ENCODE measurements at regions not wholly inside any gene's neighbourhood (a gene's known extent, or its start where the extent isn't known, plus 50 kb on each side); places are given as distances from the start of the nearest gene placed in this dataset.

DNA sequence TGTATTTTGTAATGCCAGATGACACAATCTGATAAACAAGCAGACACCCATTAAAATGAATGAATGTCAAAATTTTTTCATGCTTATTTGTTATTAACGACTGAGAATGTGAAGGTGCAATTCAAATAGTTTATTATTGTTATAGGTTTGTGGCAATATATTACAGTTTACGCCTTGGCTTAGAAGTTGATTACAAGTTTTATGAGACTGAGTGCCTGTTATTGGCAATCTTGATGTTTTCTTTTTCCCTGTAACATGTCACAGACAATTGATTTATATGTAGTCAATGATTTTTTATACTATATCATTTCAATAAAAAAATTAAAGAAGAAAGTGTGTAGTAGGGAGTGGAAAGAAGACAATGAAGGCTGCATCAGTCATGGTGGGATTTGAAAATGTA is 144.1 kb upstream of the EEF1E1 start:
- in situ Hi-C loops (cut with MboI; ENCODE audit: low sequenced_read_pairs in 4 of 4) = no loop called here
- no peak overlapping the region for H3K27ac ChIP-seq
- intact Hi-C loops (cut with DNase I; ENCODE audit: low total_unique reads) = no loop called here
- no peak for DNase-seq
- no peaks in the 10 kb centered on the region for H3K9me3 ChIP-seq
- no peak for ATAC-seq
- no peaks in the 10 kb centered on the region for H3K4me1 ChIP-seq
- no peaks in the 10 kb centered on the region for H3K27me3 ChIP-seq
- no peak overlapping the region for H3K4me3 ChIP-seq
- TF ChIP-seq, protein P1, sequence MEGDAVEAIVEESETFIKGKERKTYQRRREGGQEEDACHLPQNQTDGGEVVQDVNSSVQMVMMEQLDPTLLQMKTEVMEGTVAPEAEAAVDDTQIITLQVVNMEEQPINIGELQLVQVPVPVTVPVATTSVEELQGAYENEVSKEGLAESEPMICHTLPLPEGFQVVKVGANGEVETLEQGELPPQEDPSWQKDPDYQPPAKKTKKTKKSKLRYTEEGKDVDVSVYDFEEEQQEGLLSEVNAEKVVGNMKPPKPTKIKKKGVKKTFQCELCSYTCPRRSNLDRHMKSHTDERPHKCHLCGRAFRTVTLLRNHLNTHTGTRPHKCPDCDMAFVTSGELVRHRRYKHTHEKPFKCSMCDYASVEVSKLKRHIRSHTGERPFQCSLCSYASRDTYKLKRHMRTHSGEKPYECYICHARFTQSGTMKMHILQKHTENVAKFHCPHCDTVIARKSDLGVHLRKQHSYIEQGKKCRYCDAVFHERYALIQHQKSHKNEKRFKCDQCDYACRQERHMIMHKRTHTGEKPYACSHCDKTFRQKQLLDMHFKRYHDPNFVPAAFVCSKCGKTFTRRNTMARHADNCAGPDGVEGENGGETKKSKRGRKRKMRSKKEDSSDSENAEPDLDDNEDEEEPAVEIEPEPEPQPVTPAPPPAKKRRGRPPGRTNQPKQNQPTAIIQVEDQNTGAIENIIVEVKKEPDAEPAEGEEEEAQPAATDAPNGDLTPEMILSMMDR (IDR thresholded peaks at IDR 0.05 in 4 of 5, conservative IDR thresholded peaks at IDR 0.05 in 1 of 5) = no peak
- no peaks in the 10 kb centered on the region for H3K36me3 ChIP-seq

DNA sequence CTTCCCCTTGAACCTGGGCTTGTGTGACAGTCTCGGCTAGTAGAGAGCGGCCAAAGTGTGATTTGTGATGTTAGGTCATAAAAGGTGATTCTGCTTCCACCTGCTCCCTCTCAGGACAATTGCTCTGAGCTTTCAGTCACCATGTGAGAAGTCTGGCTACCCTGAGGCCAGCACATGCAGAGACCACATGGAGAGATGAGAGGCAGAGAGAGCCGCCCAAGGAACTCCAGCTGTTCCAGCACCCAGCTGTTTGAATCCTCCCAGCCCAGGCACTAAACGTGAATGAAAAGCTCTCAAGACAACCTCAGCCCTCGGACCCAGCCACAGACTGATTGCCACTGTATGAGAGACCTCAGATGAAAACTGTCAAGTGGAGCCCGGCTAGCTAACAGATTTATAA is 143.4 kb upstream of the EEF1E1 start:
- ATAC-seq = no peak

DNA sequence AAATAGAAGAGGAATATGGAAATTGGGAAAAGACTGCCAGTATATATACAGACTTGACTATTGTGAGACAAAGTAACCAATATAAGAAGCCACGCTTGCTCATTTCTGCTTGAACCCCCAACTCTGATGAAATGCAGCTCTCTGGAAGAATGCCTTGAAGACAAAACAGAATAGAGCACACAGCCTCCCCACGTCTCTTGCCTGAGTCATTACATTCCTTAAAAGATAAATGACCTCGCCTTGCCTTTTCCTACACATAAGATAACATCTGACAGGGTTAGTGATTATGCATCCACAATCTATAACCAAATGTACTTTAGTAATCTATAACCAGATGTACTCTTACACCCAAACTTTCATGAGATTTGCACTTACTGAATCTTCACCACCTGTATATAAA is 141.1 kb upstream of the EEF1E1 start:
- intact Hi-C loops (cut with DNase I; ENCODE audit: low total_unique reads) = no loop called here
- Histone ChIP-seq H3K27ac (no peak overlapping the region), H3K27me3 (peaks cover 0 to 3% (median 0%) of the 10 kb centered on the region in 3 donors), H3K36me3 (no peaks in the 10 kb centered on the region), H3K4me1 (no peaks in the 10 kb centered on the region), H3K4me3 (no peak overlapping the region), H3K9me3 (no peaks in the 10 kb centered on the region)
- ATAC-seq (no peak), DNase-seq (no peak)
- in situ Hi-C loops (cut with MboI; ENCODE audit: low sequenced_read_pairs in 4 of 4) = no loop called here
- TF ChIP-seq, protein P1 (IDR thresholded peaks at IDR 0.05 in 4 of 5, conservative IDR thresholded peaks at IDR 0.05 in 1 of 5) = no peak
- no peak for TF ChIP-seq POLR2A (IDR thresholded peaks at IDR 0.05)

More for the DNA sequence above, 143.4 kb upstream of the EEF1E1 start:
- Histone ChIP-seq H3K4me1 (no peaks in the 10 kb centered on the region), H3K27me3 (no peaks in the 10 kb centered on the region), H3K9me3 (no peaks in the 10 kb centered on the region), H3K4me3 (no peak overlapping the region), H3K36me3 (no peaks in the 10 kb centered on the region), H3K27ac (no peak overlapping the region)
- DNase-seq = no peak
- in situ Hi-C loops (cut with MboI; ENCODE audit: low sequenced_read_pairs in 4 of 4) (no loop called here), intact Hi-C loops (cut with DNase I; ENCODE audit: low total_unique reads) (no loop called here)
- TF ChIP-seq, protein P1 (IDR thresholded peaks at IDR 0.05 in 4 of 5, conservative IDR thresholded peaks at IDR 0.05 in 1 of 5) = no peak
- TF ChIP-seq POLR2A (IDR thresholded peaks at IDR 0.05) = no peak

DNA sequence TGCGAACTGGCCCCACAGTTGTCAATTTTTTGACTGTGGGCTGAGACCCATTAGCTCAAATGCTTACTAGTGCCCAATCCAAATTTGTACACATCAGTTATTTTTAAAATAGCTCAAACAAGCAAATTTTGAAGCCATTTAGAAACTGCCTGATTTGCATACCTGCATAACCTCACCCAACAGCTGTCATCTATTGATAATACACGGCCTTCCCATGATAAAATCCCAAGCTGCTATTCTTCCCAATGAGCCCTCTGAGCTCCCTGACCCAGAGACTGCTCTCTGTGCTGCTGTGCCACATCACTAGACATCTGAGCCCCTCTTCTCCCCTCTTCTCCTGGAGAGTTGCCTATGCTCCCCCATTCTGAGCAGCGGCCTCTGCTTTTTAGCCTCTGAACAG is 140.5 kb upstream of the EEF1E1 start:
- H3K36me3 ChIP-seq = no peaks in the 10 kb centered on the region
- no peak for ATAC-seq
- no peak for DNase-seq
- no peak overlapping the region for H3K27ac ChIP-seq
- intact Hi-C loops (cut with DNase I; ENCODE audit: low total_unique reads) = no loop called here
- in situ Hi-C loops (cut with MboI; ENCODE audit: low sequenced_read_pairs in 4 of 4) = no loop called here
- H3K9me3 ChIP-seq = no peaks in the 10 kb centered on the region
- no peaks in the 10 kb centered on the region for H3K4me1 ChIP-seq
- no peak overlapping the region for H3K4me3 ChIP-seq
- TF ChIP-seq, protein P1 (IDR thresholded peaks at IDR 0.05 in 4 of 5, conservative IDR thresholded peaks at IDR 0.05 in 1 of 5) = no peak
- no peak for TF ChIP-seq POLR2A (IDR thresholded peaks at IDR 0.05)
- H3K27me3 ChIP-seq = peaks cover 0 to 3% (median 0%) of the 10 kb centered on the region in 3 donors

DNA sequence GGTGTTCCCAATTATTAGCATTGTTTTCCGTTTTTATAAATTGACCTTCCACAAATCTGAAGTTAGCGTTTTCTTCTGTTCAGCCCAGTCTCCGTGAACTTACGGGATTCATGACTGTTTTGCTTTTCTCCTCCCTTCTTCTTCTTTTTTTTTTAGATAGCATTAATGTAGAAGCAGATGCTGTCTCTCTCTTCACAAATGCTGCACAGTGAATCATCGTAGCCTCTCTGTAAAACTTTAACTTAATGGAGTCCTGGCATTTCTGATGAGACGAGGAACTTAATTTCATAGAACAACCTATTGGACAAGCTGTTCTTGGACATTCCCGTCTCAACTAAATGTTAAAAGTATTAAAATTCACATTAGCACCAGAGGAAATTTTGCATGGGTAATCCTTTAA is 138.0 kb upstream of the EEF1E1 start:
- H3K36me3 ChIP-seq = no peaks in the 10 kb centered on the region
- peaks cover 0 to 3% (median 0%) of the 10 kb centered on the region in 3 donors for H3K27me3 ChIP-seq
- ATAC-seq (no peak), DNase-seq (no peak)
- no peak overlapping the region for H3K27ac ChIP-seq
- in situ Hi-C loops (cut with MboI; ENCODE audit: low sequenced_read_pairs in 4 of 4) (no loop called here), intact Hi-C loops (cut with DNase I; ENCODE audit: low total_unique reads) (no loop called here)
- H3K4me1 ChIP-seq = no peaks in the 10 kb centered on the region
- no peak for TF ChIP-seq POLR2A (IDR thresholded peaks at IDR 0.05)
- TF ChIP-seq, protein P1 (IDR thresholded peaks at IDR 0.05 in 4 of 5, conservative IDR thresholded peaks at IDR 0.05 in 1 of 5) = no peak
- no peaks in the 10 kb centered on the region for H3K9me3 ChIP-seq
- no peak overlapping the region for H3K4me3 ChIP-seq
